ENCODE measurements at regions not wholly inside any gene's neighbourhood (a gene's known extent, or its start where the extent isn't known, plus 50 kb on each side); places are given as distances from the start of the nearest gene placed in this dataset.

- Histone ChIP-seq H3K4me3 (ENCODE audit: low read length) (no peak overlapping the region), H3K79me2 (replicated peaks; ENCODE audit: insufficient read depth, low read length) (no peaks in the 10 kb centered on the region), H3K4me2 (ENCODE audit: low read length) (no peak overlapping the region), H3K9ac (ENCODE audit: low read length) (no peak overlapping the region), H3F3A (ENCODE audit: insufficient read depth, low read length, poor library complexity, severe bottlenecking) (peaks cover 4% of the 10 kb centered on the region), H3K36me3 (ENCODE audit: insufficient read depth, low read length) (no peaks in the 10 kb centered on the region), H2AFZ (ENCODE audit: low read depth, low read length) (no peak overlapping the region), H3K9me2 (ENCODE audit: insufficient read depth, low read length) (no peaks in the 10 kb centered on the region), H3K27ac (ENCODE audit: low read length) (no peak overlapping the region), H3K27me3 (ENCODE audit: insufficient read depth, low read depth, low read length) (no peaks in the 10 kb centered on the region), H3K9me3 (ENCODE audit: low read length) (no peaks in the 10 kb centered on the region), H4K20me1 (ENCODE audit: insufficient read depth) (no peaks in the 10 kb centered on the region)
- TF ChIP-seq RAD21 (conservative IDR thresholded peaks at IDR 0.05) (no peak), MXI1 (conservative IDR thresholded peaks at IDR 0.05; ENCODE audit: poor library complexity, severe bottlenecking) (no peak), TAF1 (IDR thresholded peaks at IDR 0.05; ENCODE audit: low read depth) (no peak), POLR2AphosphoS5 (IDR thresholded peaks at IDR 0.05) (no peak), EP300 (conservative IDR thresholded peaks at IDR 0.05; ENCODE audit: poor library complexity, severe bottlenecking) (no peak), REST (IDR thresholded peaks at IDR 0.05; ENCODE audit: borderline replicate concordance) (no peak), SMC3 (conservative IDR thresholded peaks at IDR 0.05; ENCODE audit: poor library complexity) (no peak), EZH2 (IDR thresholded peaks at IDR 0.05; ENCODE audit: borderline replicate concordance, insufficient read depth, low read length, poor library complexity, severe bottlenecking) (no peak)
- TF ChIP-seq, protein P1, sequence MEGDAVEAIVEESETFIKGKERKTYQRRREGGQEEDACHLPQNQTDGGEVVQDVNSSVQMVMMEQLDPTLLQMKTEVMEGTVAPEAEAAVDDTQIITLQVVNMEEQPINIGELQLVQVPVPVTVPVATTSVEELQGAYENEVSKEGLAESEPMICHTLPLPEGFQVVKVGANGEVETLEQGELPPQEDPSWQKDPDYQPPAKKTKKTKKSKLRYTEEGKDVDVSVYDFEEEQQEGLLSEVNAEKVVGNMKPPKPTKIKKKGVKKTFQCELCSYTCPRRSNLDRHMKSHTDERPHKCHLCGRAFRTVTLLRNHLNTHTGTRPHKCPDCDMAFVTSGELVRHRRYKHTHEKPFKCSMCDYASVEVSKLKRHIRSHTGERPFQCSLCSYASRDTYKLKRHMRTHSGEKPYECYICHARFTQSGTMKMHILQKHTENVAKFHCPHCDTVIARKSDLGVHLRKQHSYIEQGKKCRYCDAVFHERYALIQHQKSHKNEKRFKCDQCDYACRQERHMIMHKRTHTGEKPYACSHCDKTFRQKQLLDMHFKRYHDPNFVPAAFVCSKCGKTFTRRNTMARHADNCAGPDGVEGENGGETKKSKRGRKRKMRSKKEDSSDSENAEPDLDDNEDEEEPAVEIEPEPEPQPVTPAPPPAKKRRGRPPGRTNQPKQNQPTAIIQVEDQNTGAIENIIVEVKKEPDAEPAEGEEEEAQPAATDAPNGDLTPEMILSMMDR (IDR thresholded peaks at IDR 0.05; ENCODE audit: poor library complexity, severe bottlenecking): no peak
Measured at GRCh38 chr12:87846045-87846444, 183.2 kb downstream of the C12orf50 start.

DNA sequence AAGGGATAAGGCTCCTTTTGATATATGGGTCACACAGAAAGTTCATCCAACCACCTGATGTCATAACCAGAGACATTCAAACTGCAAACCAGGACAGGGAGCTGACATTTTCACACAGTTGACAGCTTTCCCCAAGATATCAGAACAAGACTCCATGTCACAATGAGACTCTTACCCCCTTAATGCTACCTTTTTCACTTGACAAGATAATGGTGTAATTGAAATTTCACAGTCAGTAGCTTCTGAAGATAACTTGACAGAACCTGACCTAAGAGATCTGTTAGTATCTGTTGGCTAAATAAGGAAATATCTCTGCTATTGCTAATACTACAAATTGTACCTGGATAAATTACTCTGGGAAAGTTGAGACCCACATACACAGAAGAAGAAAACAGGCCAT is 187.3 kb downstream of the C12orf50 start:
- H3K36me3 ChIP-seq (ENCODE audit: insufficient read depth, low read length): no peaks in the 10 kb centered on the region
- no peak overlapping the region for H3K9ac ChIP-seq (ENCODE audit: low read length)
- H3K27me3 ChIP-seq (ENCODE audit: insufficient read depth, low read depth, low read length): no peaks in the 10 kb centered on the region
- TF ChIP-seq EZH2 (IDR thresholded peaks at IDR 0.05; ENCODE audit: borderline replicate concordance, insufficient read depth, low read length, poor library complexity, severe bottlenecking) (no peak), EP300 (conservative IDR thresholded peaks at IDR 0.05; ENCODE audit: poor library complexity, severe bottlenecking) (peak; percentile 99), RAD21 (conservative IDR thresholded peaks at IDR 0.05) (peak; percentile 31), SMC3 (conservative IDR thresholded peaks at IDR 0.05; ENCODE audit: poor library complexity) (peak; percentile 22), REST (IDR thresholded peaks at IDR 0.05; ENCODE audit: borderline replicate concordance) (peak; percentile 60), MXI1 (conservative IDR thresholded peaks at IDR 0.05; ENCODE audit: poor library complexity, severe bottlenecking) (no peak), TAF1 (IDR thresholded peaks at IDR 0.05; ENCODE audit: low read depth) (no peak), POLR2AphosphoS5 (IDR thresholded peaks at IDR 0.05) (peak; percentile 89)
- TF ChIP-seq, protein P1 (IDR thresholded peaks at IDR 0.05; ENCODE audit: poor library complexity, severe bottlenecking): no peak
- no peaks in the 10 kb centered on the region for H3K9me3 ChIP-seq (ENCODE audit: low read length)
- no peaks in the 10 kb centered on the region for H4K20me1 ChIP-seq (ENCODE audit: insufficient read depth)
- no peak overlapping the region for H2AFZ ChIP-seq (ENCODE audit: low read depth, low read length)
- peaks cover 4% of the 10 kb centered on the region for H3F3A ChIP-seq (ENCODE audit: insufficient read depth, low read length, poor library complexity, severe bottlenecking)
- no peaks in the 10 kb centered on the region for H3K79me2 ChIP-seq (replicated peaks; ENCODE audit: insufficient read depth, low read length)
- H3K27ac ChIP-seq (ENCODE audit: low read length): peak overlapping the region; percentile 77
- H3K4me2 ChIP-seq (ENCODE audit: low read length): no peak overlapping the region
- no peaks in the 10 kb centered on the region for H3K9me2 ChIP-seq (ENCODE audit: insufficient read depth, low read length)
- H3K4me3 ChIP-seq (ENCODE audit: low read length): no peak overlapping the region

Measured in neural cell (in vitro differentiated cells).